Erythroblast (primary cell): ENCODE measurements at regions not wholly inside any gene's neighbourhood (a gene's known extent, or its start where the extent isn't known, plus 50 kb on each side); places are given as distances from the start of the nearest gene placed in this dataset.

Experiments used
- GATA1 ChIP-seq: IDR thresholded peaks from 2 replicates; pipeline ENCODE4 v1.6.1; 2011; ENCODE audit warnings: low read depth, mild to moderate bottlenecking, control low read depth, low read length, moderate library complexity
- POLR2A ChIP-seq: IDR thresholded peaks from 2 replicates; pipeline ENCODE4 v1.6.1; 2011; ENCODE audit warnings: mild to moderate bottlenecking, low read length

- TF ChIP-seq POLR2A (no peak), GATA1 (no peak)
Observed at GRCh38 chr4:138113819-138114400, 128.2 kb downstream of the SLC7A11 start.
